HepG2 (cell line): ENCODE measurements at regions not wholly inside any gene's neighbourhood (a gene's known extent, or its start where the extent isn't known, plus 50 kb on each side); places are given as distances from the start of the nearest gene placed in this dataset.

Experiments
- ATAC-seq: fragments of 200-7000 bp; cut with Tn5 transposase; 3 replicates; pipeline ENCODE4 v1.9.1; 2020; ENCODE audit warnings: mild to moderate bottlenecking, moderate library complexity
- BruUV-seq: library from RNA; stranded (reverse); fragments of 400-500 nt; replicated peaks from 2 replicates; lab custom pipeline; 2021; lab: Mats Ljungman, UMichigan
- CTCF ChIA-PET: fragments of 300-600 bp; formaldehyde crosslinking; extraction: SDS; loops from one replicate; lab custom pipeline; 2021; ENCODE audit warnings: low total read pairs, inconsistent platforms, low intra/inter-chr PET ratio; lab: Yijun Ruan, JAX
- POLR2A ChIA-PET: fragments of 350-600 bp; sonication (Branson Sonifier 250); formaldehyde crosslinking; loops from one replicate; lab custom pipeline; 2020; ENCODE audit warnings: antibody characterized with exemption, inconsistent platforms; lab: Yijun Ruan, JAX
- DNase-seq: peaks from one replicate; pipeline ENCODE4 v3.0.0-alpha.2; 2015; ENCODE audit warnings: low spot score
- FAIRE-seq: peaks from 3 replicates; lab custom pipeline; 2011; peaks lifted over from hg19 to GRCh38; lab: Jason Lieb, UNC
- H2AFZ ChIP-seq: one replicate; pipeline ENCODE4 v1.6.1; 2011; ENCODE audit warnings: low read length, inconsistent platforms
- H3K27ac ChIP-seq: fragments of 300-600 bp; 3 replicates; pipeline ENCODE4 v1.8.0; 2011; ENCODE audit warnings: mixed run types, mild to moderate bottlenecking, mixed read lengths, low read length, inconsistent platforms; ENCODE audit not compliant: insufficient read depth; ENCODE audit errors: extremely low read length
- H3K27me3 ChIP-seq, 2 experiments: fragments of 200-600 bp in 1 of 2; 2 replicates in 1 of 2; 3 replicates in 1 of 2; pipeline versions ENCODE4 v1.6.0 to v1.8.0; 2011; ENCODE audit warnings: low read length in 2 of 2, mild to moderate bottlenecking in 2 of 2, moderate library complexity in 2 of 2, inconsistent platforms in 1 of 2; ENCODE audit not compliant: insufficient read depth in 2 of 2, control insufficient read depth in 1 of 2
- H3K36me3 ChIP-seq, 2 experiments: fragments of 200-600 bp in 1 of 2; replicated peaks in 1 of 2; 2 replicates in 1 of 2; 3 replicates in 1 of 2; pipeline versions ENCODE4 v1.5.1 to v1.8.0; 2011; ENCODE audit warnings: low read length in 2 of 2, inconsistent platforms in 1 of 2; ENCODE audit not compliant: insufficient read depth in 2 of 2, control insufficient read depth in 1 of 2
- H3K4me1 ChIP-seq: 2 replicates; pipeline ENCODE4 v1.5.1; 2012; ENCODE audit warnings: low read length, inconsistent platforms; ENCODE audit not compliant: insufficient read depth
- H3K4me2 ChIP-seq: 2 replicates; pipeline ENCODE4 v1.6.0; 2011; ENCODE audit warnings: low read depth, low read length, inconsistent platforms
- H3K4me3 ChIP-seq, 3 experiments: fragments of 200-600 bp in 1 of 3; sonication (generic), shearing (Covaris generic) in 1 of 3; replicated peaks in 1 of 3; 2 replicates each; pipeline ENCODE4 v1.5.1; 2011 to 2016; ENCODE audit warnings: low read length in 3 of 3, inconsistent platforms in 2 of 3, low read depth in 2 of 3, mild to moderate bottlenecking in 2 of 3, control low read depth in 1 of 3, mixed read lengths in 1 of 3; ENCODE audit not compliant: insufficient read depth in 1 of 3
- H3K79me2 ChIP-seq: one replicate; pipeline ENCODE4 v1.6.1; 2011; ENCODE audit warnings: low read length, inconsistent platforms; ENCODE audit not compliant: insufficient read depth
- H3K9ac ChIP-seq: 2 replicates; pipeline ENCODE4 v1.6.0; 2011; ENCODE audit warnings: mild to moderate bottlenecking, low read depth, low read length, inconsistent platforms; ENCODE audit not compliant: insufficient read depth
- H3K9me3 ChIP-seq: 2 replicates; pipeline ENCODE4 v1.5.1; 2012; ENCODE audit warnings: mild to moderate bottlenecking, low read length
- H4K20me1 ChIP-seq: 2 replicates; pipeline ENCODE4 v1.6.0; 2011; ENCODE audit warnings: inconsistent platforms, mild to moderate bottlenecking, low read length, moderate library complexity; ENCODE audit not compliant: insufficient read depth
- ATF1 ChIP-seq: IDR thresholded peaks from 2 replicates; pipeline ENCODE4 v1.6.1; 2016; ENCODE audit warnings: mild to moderate bottlenecking, control low read depth
- MAF1 ChIP-seq: sonication (generic); formaldehyde crosslinking; IDR thresholded peaks from 2 replicates; pipeline ENCODE4 v1.5.0; 2020; ENCODE audit warnings: missing genetic modification reagents, borderline replicate concordance
- MAFF ChIP-seq: IDR thresholded peaks from 2 replicates; pipeline ENCODE4 v1.6.1; 2011; ENCODE audit warnings: low read depth, low read length, improper control_type of control experiment
- MIER3 ChIP-seq: IDR thresholded peaks from 2 replicates; pipeline ENCODE4 v1.6.1; 2016; ENCODE audit warnings: missing compliant biosample characterization, borderline replicate concordance
- TMF1 ChIP-seq: sonication (generic); formaldehyde crosslinking; IDR thresholded peaks from 2 replicates; pipeline ENCODE4 v1.8.1; 2022; ENCODE audit warnings: low read depth, missing genetic modification reagents
- ZMYM3 ChIP-seq: sonication (generic); formaldehyde crosslinking; IDR thresholded peaks from 2 replicates; pipeline ENCODE4 v1.5.1; 2020; ENCODE audit warnings: mild to moderate bottlenecking, missing genetic modification reagents
- ZNF562 ChIP-seq: sonication (generic); formaldehyde crosslinking; IDR thresholded peaks from 2 replicates; pipeline ENCODE4 v1.8.0; 2022; ENCODE audit warnings: missing genetic modification reagents, borderline replicate concordance
- ZNF607 ChIP-seq: sonication (generic); formaldehyde crosslinking; IDR thresholded peaks from 2 replicates; pipeline ENCODE4 v1.5.1; 2020; ENCODE audit warnings: missing genetic modification reagents, mild to moderate bottlenecking, borderline replicate concordance
- ZNF644 ChIP-seq: IDR thresholded peaks from 2 replicates; pipeline ENCODE4 v1.6.1; 2016; ENCODE audit warnings: low read depth
- ZNF749 ChIP-seq: sonication (generic); formaldehyde crosslinking; IDR thresholded peaks from 2 replicates; pipeline ENCODE4 v1.8.0; 2022; ENCODE audit warnings: mild to moderate bottlenecking, missing genetic modification reagents, moderate library complexity, borderline replicate concordance
- WGBS: methylation state at CpG from one replicate; pipeline ENCODE4 v1.1.6; 2017; ENCODE audit warnings: low lambda C conversion rate; 5-methylcytosine and 5-hydroxymethylcytosine counted together
- in situ Hi-C: cut with HindIII; loops from 2 replicates; pipeline ENCODE4 v1.10.0; 2017; ENCODE audit warnings: low pct_unique_long_range_greater_than_20kb; ENCODE audit not compliant: extremely low pct_ligation_motif_present
- intact Hi-C: fragments of 100-400 bp; cut with micrococcal nuclease; formaldehyde crosslinking; loops from one replicate; pipeline ENCODE4 v1.10.0; 2022; ENCODE audit not compliant: unreplicated experiment
- TF ChIP-seq, protein P1 (sequence below): sonication (generic); formaldehyde crosslinking; IDR thresholded peaks from 2 replicates; pipeline ENCODE4 v1.5.0; 2020; ENCODE audit warnings: mild to moderate bottlenecking, missing genetic modification reagents, borderline replicate concordance
- TF ChIP-seq, protein P2 (sequence below): sonication (generic); formaldehyde crosslinking; IDR thresholded peaks from 2 replicates; pipeline ENCODE4 v1.4.0; 2020; ENCODE audit warnings: missing genetic modification reagents, borderline replicate concordance
- TF ChIP-seq, protein P3 (sequence below): fragments of 450-650 bp; IDR thresholded peaks from 2 replicates; pipeline ENCODE4 v1.6.1; 2017; ENCODE audit warnings: mild to moderate bottlenecking
- TF ChIP-seq, protein P4 (sequence below): fragments of 450-650 bp; IDR thresholded peaks from 2 replicates; pipeline ENCODE4 v1.6.1; 2016

DNA sequence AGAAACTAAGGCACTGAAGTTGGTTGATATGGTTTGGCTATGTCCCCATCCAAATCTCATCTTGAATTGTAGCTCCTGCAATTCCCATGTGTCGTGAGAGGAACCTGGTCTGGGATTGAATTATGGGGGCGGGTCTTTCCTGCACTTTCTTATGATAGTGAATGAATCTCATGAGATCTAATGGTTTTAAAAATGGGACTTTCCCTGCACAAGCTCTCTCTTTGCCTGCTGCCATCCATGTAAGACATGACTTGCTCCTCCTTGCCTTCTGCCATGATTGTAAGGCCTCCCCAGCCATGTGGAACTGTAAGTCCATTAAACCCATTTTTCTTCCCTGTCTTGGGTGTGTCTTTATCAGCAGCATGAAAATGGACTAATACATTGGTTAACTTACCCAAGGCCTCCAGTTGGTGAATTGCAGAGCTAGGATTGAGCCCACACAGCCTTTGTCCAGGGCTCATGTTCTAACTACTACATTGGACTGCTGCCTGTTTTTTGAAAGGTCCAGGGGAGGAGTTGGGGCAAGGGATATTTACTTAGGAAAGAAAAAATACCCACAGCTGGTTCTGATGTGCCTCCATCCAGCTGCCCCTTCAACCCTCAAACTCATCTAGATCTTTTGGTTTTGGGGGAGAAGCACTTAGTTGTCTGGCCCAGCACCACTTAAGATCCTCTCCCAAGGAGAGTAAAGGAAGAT is 107.8 kb upstream of the NAV2 start:
- Histone ChIP-seq H3K9ac (no peak overlapping the region), H3K4me3 (no peak overlapping the region), H3K27ac (no peak overlapping the region), H3K9me3 (no peaks in the 10 kb centered on the region), H3K36me3 (no peaks in the 10 kb centered on the region), H3K4me1 (no peaks in the 10 kb centered on the region), H2AFZ (no peak overlapping the region), H3K4me2 (no peak overlapping the region), H3K79me2 (no peaks in the 10 kb centered on the region), H4K20me1 (no peaks in the 10 kb centered on the region), H3K27me3 (no peaks in the 10 kb centered on the region; a peak in 1 of 5 replicates)
- CTCF ChIA-PET = no interaction called here
- DNase-seq = no peak
- no peak for FAIRE-seq
- no peak for ATAC-seq
- POLR2A ChIA-PET = no interaction called here
- in situ Hi-C loops = no loop called here
- TF ChIP-seq MAF1 (CRISPR knock-in tag) = no peak
- TF ChIP-seq, protein P1, sequence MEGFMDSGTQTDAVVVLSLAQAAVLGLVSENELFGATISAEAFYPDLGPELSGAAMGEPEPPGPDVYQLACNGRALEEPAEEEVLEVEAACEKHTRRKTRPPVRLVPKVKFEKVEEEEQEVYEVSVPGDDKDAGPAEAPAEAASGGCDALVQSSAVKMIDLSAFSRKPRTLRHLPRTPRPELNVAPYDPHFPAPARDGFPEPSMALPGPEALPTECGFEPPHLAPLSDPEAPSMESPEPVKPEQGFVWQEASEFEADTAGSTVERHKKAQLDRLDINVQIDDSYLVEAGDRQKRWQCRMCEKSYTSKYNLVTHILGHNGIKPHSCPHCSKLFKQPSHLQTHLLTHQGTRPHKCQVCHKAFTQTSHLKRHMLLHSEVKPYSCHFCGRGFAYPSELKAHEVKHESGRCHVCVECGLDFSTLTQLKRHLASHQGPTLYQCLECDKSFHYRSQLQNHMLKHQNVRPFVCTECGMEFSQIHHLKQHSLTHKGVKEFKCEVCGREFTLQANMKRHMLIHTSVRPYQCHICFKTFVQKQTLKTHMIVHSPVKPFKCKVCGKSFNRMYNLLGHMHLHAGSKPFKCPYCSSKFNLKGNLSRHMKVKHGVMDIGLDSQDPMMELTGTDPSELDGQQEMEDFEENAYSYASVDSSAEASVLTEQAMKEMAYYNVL (CRISPR knock-in tag) = no peak
- TF ChIP-seq ZNF749 (CRISPR knock-in tag) = no peak
- TF ChIP-seq MAFF = no peak
- no peak for TF ChIP-seq ZNF562 (CRISPR knock-in tag)
- TF ChIP-seq, protein P2, sequence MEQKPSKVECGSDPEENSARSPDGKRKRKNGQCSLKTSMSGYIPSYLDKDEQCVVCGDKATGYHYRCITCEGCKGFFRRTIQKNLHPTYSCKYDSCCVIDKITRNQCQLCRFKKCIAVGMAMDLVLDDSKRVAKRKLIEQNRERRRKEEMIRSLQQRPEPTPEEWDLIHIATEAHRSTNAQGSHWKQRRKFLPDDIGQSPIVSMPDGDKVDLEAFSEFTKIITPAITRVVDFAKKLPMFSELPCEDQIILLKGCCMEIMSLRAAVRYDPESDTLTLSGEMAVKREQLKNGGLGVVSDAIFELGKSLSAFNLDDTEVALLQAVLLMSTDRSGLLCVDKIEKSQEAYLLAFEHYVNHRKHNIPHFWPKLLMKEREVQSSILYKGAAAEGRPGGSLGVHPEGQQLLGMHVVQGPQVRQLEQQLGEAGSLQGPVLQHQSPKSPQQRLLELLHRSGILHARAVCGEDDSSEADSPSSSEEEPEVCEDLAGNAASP (CRISPR knock-in tag) = no peak
- no peak for TF ChIP-seq ZNF607
- TF ChIP-seq ZMYM3 (CRISPR knock-in tag) = no peak
- TF ChIP-seq, protein P3, sequence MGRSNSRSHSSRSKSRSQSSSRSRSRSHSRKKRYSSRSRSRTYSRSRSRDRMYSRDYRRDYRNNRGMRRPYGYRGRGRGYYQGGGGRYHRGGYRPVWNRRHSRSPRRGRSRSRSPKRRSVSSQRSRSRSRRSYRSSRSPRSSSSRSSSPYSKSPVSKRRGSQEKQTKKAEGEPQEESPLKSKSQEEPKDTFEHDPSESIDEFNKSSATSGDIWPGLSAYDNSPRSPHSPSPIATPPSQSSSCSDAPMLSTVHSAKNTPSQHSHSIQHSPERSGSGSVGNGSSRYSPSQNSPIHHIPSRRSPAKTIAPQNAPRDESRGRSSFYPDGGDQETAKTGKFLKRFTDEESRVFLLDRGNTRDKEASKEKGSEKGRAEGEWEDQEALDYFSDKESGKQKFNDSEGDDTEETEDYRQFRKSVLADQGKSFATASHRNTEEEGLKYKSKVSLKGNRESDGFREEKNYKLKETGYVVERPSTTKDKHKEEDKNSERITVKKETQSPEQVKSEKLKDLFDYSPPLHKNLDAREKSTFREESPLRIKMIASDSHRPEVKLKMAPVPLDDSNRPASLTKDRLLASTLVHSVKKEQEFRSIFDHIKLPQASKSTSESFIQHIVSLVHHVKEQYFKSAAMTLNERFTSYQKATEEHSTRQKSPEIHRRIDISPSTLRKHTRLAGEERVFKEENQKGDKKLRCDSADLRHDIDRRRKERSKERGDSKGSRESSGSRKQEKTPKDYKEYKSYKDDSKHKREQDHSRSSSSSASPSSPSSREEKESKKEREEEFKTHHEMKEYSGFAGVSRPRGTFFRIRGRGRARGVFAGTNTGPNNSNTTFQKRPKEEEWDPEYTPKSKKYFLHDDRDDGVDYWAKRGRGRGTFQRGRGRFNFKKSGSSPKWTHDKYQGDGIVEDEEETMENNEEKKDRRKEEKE = no peak
- TF ChIP-seq MIER3 (CRISPR knock-in tag) = no peak
- TF ChIP-seq, protein P4, sequence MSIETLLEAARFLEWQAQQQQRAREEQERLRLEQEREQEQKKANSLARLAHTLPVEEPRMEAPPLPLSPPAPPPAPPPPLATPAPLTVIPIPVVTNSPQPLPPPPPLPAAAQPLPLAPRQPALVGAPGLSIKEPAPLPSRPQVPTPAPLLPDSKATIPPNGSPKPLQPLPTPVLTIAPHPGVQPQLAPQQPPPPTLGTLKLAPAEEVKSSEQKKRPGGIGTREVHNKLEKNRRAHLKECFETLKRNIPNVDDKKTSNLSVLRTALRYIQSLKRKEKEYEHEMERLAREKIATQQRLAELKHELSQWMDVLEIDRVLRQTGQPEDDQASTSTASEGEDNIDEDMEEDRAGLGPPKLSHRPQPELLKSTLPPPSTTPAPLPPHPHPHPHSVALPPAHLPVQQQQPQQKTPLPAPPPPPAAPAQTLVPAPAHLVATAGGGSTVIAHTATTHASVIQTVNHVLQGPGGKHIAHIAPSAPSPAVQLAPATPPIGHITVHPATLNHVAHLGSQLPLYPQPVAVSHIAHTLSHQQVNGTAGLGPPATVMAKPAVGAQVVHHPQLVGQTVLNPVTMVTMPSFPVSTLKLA = no peak
- TF ChIP-seq ATF1 = no peak
- TF ChIP-seq TMF1 = no peak
- no peak for TF ChIP-seq ZNF644 (CRISPR knock-in tag)
- WGBS = 7% methylated on average over 2 of the region's 2 CpGs
- BruUV-seq = no TSS peak
- intact Hi-C loops = no loop called here
